ENCODE measurements at regions not wholly inside any gene's neighbourhood (a gene's known extent, or its start where the extent isn't known, plus 50 kb on each side); places are given as distances from the start of the nearest gene placed in this dataset.

GRCh38 chr5:148951612-148952011, 111.2 kb downstream of the SH3TC2 start:
- Histone ChIP-seq H3K4me1 (ENCODE audit: control insufficient read depth in 1 of 2, insufficient read depth in 2 of 2, low read length in 2 of 2) (no peaks in the 10 kb centered on the region), H3K27ac (ENCODE audit: low read length) (no peak overlapping the region), H3K9me3 (ENCODE audit: control insufficient read depth in 1 of 2, low read length in 2 of 2) (no peaks in the 10 kb centered on the region)

GRCh38 chr5:148952097-148952867, 110.6 kb downstream of the SH3TC2 start:
- Histone ChIP-seq H3K27ac (ENCODE audit: low read length) (no peak overlapping the region), H3K9me3 (ENCODE audit: control insufficient read depth in 1 of 2, low read length in 2 of 2) (no peaks in the 10 kb centered on the region), H3K27me3 (ENCODE audit: low read depth, low read length) (no peaks in the 10 kb centered on the region), H3K4me3 (ENCODE audit: low read depth in 1 of 2, low read length in 2 of 2) (no peak overlapping the region), H3K36me3 (ENCODE audit: control insufficient read depth in 1 of 2, insufficient read depth in 2 of 2, low read length in 2 of 2) (no peaks in the 10 kb centered on the region), H3K4me1 (ENCODE audit: control insufficient read depth in 1 of 2, insufficient read depth in 2 of 2, low read length in 2 of 2) (no peaks in the 10 kb centered on the region)

More at GRCh38 chr5:148951612-148952011, 111.2 kb downstream of the SH3TC2 start:
- Histone ChIP-seq H3K4me3 (ENCODE audit: low read depth in 1 of 2, low read length in 2 of 2) (no peak overlapping the region), H3K27me3 (ENCODE audit: low read depth, low read length) (no peaks in the 10 kb centered on the region), H3K36me3 (ENCODE audit: control insufficient read depth in 1 of 2, insufficient read depth in 2 of 2, low read length in 2 of 2) (no peaks in the 10 kb centered on the region)

GRCh38 chr5:148953711-148954110, 109.2 kb downstream of the SH3TC2 start:
- Histone ChIP-seq H3K9me3 (ENCODE audit: control insufficient read depth in 1 of 2, low read length in 2 of 2) (no peaks in the 10 kb centered on the region), H3K36me3 (ENCODE audit: control insufficient read depth in 1 of 2, insufficient read depth in 2 of 2, low read length in 2 of 2) (no peaks in the 10 kb centered on the region), H3K27me3 (ENCODE audit: low read depth, low read length) (no peaks in the 10 kb centered on the region), H3K4me1 (ENCODE audit: control insufficient read depth in 1 of 2, insufficient read depth in 2 of 2, low read length in 2 of 2) (no peaks in the 10 kb centered on the region), H3K4me3 (ENCODE audit: low read depth in 1 of 2, low read length in 2 of 2) (no peak overlapping the region), H3K27ac (ENCODE audit: low read length) (no peak overlapping the region)
